Hepatocyte (in vitro differentiated cells): ENCODE measurements at regions not wholly inside any gene's neighbourhood (a gene's known extent, or its start where the extent isn't known, plus 50 kb on each side); places are given as distances from the start of the nearest gene placed in this dataset.

ENCODE experiments used
- DNase-seq: peaks from one replicate; pipeline ENCODE4 v3.0.0-alpha.2; 2016; ENCODE audit warnings: low spot score
- H2AFZ ChIP-seq: fragments of 200-600 bp; sonication (generic); 2 replicates; pipeline ENCODE4 v1.6.0; 2016; ENCODE audit warnings: antibody characterized with exemption, mild to moderate bottlenecking
- H3K27ac ChIP-seq: fragments of 200-600 bp; sonication (generic); 2 replicates; pipeline ENCODE4 v1.5.1; 2016; ENCODE audit warnings: mild to moderate bottlenecking
- H3K27me3 ChIP-seq: fragments of 200-600 bp; sonication (generic); 2 replicates; pipeline ENCODE4 v1.6.1; 2016
- H3K36me3 ChIP-seq: fragments of 200-600 bp; sonication (generic); replicated peaks from 2 replicates; pipeline ENCODE4 v1.5.1; 2016; ENCODE audit warnings: low read depth; ENCODE audit not compliant: insufficient read depth
- H3K4me1 ChIP-seq: fragments of 200-600 bp; sonication (generic); 2 replicates; pipeline ENCODE4 v1.5.1; 2016; ENCODE audit warnings: mild to moderate bottlenecking, moderate library complexity; ENCODE audit not compliant: insufficient read depth
- H3K4me2 ChIP-seq: fragments of 200-600 bp; sonication (generic); 2 replicates; pipeline ENCODE4 v1.6.0; 2016
- H3K4me3 ChIP-seq: fragments of 200-600 bp; sonication (generic); 2 replicates; pipeline ENCODE4 v1.5.1; 2016; ENCODE audit warnings: mild to moderate bottlenecking
- H3K79me2 ChIP-seq: fragments of 200-600 bp; sonication (generic); 2 replicates; pipeline ENCODE4 v1.6.0; 2017; ENCODE audit warnings: mild to moderate bottlenecking
- H3K9me2 ChIP-seq: fragments of 200-600 bp; sonication (generic); replicated peaks from 2 replicates; pipeline ENCODE4 v1.6.0; 2017; ENCODE audit warnings: mild to moderate bottlenecking; ENCODE audit not compliant: insufficient read depth
- H3K9me3 ChIP-seq: fragments of 200-600 bp; sonication (generic); 2 replicates; pipeline ENCODE4 v1.5.1; 2016; ENCODE audit warnings: low read depth, mild to moderate bottlenecking
- H4K20me1 ChIP-seq: fragments of 200-600 bp; sonication (generic); 2 replicates; pipeline ENCODE4 v1.6.0; 2016; ENCODE audit warnings: mild to moderate bottlenecking; ENCODE audit not compliant: insufficient read depth, poor library complexity, severe bottlenecking
- EZH2 ChIP-seq: fragments of 200-600 bp; sonication (generic); IDR thresholded peaks from 2 replicates; pipeline ENCODE4 v1.6.1; 2016; ENCODE audit warnings: antibody characterized with exemption, mild to moderate bottlenecking, borderline replicate concordance
- EZH2phosphoT487 ChIP-seq: fragments of 200-600 bp; sonication (generic); IDR thresholded peaks from one replicate; pipeline ENCODE4 v1.6.1; 2018; ENCODE audit warnings: antibody characterized with exemption, mild to moderate bottlenecking, low read depth, moderate library complexity; ENCODE audit not compliant: unreplicated experiment, severe bottlenecking
- WGBS: methylation state at CpG from one replicate; pipeline ENCODE4 v1.1.6; 2016; ENCODE audit warnings: low lambda C conversion rate; ENCODE audit errors: missing lambda C conversion rate; 5-methylcytosine and 5-hydroxymethylcytosine counted together
- TF ChIP-seq, protein P1 (sequence below): fragments of 200-600 bp; sonication (generic); IDR thresholded peaks from 2 replicates; pipeline ENCODE4 v1.5.1; 2016; ENCODE audit warnings: antibody characterized with exemption, mild to moderate bottlenecking; ENCODE audit not compliant: poor library complexity

DNA sequence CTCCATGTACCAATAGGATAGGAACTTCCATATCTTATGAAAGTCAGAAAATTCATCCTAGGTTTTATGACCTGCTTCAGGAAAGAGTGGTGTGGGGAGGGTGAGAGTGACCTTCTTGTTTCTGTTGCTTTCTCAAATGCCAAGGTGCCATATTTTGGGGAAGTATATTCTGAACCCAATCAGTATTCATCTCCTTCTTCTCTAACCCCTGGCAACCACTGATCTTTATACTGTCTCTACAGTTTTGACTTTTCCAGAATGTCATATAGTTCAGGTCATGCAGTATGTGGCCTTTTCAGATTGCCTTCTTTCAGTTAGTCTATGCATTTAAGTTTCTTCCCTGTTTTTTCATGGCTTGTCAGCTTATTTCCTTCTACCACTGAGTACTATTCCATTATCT is 321.4 kb upstream of the SEMA6A start:
- Histone ChIP-seq H3K36me3 (no peaks in the 10 kb centered on the region), H3K9me3 (no peaks in the 10 kb centered on the region), H3K4me3 (no peak overlapping the region), H3K27ac (no peak overlapping the region), H3K9me2 (no peaks in the 10 kb centered on the region), H4K20me1 (no peaks in the 10 kb centered on the region), H3K27me3 (no peaks in the 10 kb centered on the region), H2AFZ (no peak overlapping the region), H3K4me1 (no peaks in the 10 kb centered on the region), H3K4me2 (no peak overlapping the region), H3K79me2 (no peaks in the 10 kb centered on the region)
- TF ChIP-seq, protein P1, sequence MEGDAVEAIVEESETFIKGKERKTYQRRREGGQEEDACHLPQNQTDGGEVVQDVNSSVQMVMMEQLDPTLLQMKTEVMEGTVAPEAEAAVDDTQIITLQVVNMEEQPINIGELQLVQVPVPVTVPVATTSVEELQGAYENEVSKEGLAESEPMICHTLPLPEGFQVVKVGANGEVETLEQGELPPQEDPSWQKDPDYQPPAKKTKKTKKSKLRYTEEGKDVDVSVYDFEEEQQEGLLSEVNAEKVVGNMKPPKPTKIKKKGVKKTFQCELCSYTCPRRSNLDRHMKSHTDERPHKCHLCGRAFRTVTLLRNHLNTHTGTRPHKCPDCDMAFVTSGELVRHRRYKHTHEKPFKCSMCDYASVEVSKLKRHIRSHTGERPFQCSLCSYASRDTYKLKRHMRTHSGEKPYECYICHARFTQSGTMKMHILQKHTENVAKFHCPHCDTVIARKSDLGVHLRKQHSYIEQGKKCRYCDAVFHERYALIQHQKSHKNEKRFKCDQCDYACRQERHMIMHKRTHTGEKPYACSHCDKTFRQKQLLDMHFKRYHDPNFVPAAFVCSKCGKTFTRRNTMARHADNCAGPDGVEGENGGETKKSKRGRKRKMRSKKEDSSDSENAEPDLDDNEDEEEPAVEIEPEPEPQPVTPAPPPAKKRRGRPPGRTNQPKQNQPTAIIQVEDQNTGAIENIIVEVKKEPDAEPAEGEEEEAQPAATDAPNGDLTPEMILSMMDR = no peak
- TF ChIP-seq EZH2phosphoT487 (no peak), EZH2 (no peak)
- no peak for DNase-seq

DNA sequence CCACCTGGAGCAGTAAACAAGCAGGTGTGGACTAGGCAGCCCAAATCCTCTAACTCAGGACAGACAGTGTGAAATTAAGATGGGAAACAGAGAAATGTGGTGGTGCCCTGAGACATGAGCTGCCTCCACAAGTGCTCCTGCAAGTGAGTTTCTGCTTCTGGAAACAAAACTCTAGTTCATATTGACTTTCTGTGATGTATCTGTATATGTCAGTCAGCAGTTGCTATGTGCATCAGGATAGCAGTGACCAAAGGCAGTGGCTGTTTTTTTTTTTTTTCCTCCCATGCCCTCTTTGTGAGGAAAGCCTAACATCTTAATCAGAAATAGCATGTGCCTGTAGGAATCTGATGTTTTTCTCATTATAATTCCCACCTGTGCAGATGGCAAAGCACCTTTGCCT is 318.4 kb upstream of the SEMA6A start:
- Histone ChIP-seq H2AFZ (no peak overlapping the region), H3K9me2 (no peaks in the 10 kb centered on the region), H3K4me3 (no peak overlapping the region), H3K4me2 (no peak overlapping the region), H3K36me3 (no peaks in the 10 kb centered on the region), H3K4me1 (no peaks in the 10 kb centered on the region), H3K27me3 (no peaks in the 10 kb centered on the region), H3K9me3 (no peaks in the 10 kb centered on the region), H4K20me1 (no peaks in the 10 kb centered on the region), H3K79me2 (no peaks in the 10 kb centered on the region), H3K27ac (no peak overlapping the region)
- TF ChIP-seq, protein P1 = no peak
- TF ChIP-seq EZH2 (no peak), EZH2phosphoT487 (no peak)
- no peak for DNase-seq

DNA sequence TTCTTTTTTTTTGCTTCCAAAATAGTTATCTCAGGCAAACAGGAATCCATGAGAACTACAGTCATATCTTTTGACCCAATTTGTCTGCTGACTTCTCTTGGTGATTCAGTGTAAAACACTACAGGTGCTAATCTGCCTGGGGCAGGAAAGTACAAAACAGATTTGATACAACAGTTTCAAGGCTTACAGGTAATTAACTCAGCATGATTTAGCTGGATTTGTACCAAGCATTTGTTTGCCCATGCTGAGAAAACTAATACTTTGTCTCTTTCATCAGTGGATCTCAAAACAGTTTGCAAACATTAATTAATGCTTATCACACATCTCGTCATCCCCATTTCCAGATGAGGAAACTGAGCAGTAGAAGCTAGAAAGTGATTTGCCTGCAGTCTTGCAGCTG is 312.5 kb upstream of the SEMA6A start:
- Histone ChIP-seq H3K4me2 (no peak overlapping the region), H4K20me1 (no peaks in the 10 kb centered on the region), H3K9me3 (no peaks in the 10 kb centered on the region), H3K4me1 (no peaks in the 10 kb centered on the region), H2AFZ (no peak overlapping the region), H3K4me3 (no peak overlapping the region), H3K36me3 (no peaks in the 10 kb centered on the region), H3K27me3 (no peaks in the 10 kb centered on the region), H3K27ac (no peak overlapping the region), H3K9me2 (no peaks in the 10 kb centered on the region), H3K79me2 (no peaks in the 10 kb centered on the region)
- 92% methylated on average over 1 of the region's 1 CpG for WGBS
- TF ChIP-seq, protein P1 = no peak
- TF ChIP-seq EZH2 (no peak), EZH2phosphoT487 (no peak)
- DNase-seq = no peak

DNA sequence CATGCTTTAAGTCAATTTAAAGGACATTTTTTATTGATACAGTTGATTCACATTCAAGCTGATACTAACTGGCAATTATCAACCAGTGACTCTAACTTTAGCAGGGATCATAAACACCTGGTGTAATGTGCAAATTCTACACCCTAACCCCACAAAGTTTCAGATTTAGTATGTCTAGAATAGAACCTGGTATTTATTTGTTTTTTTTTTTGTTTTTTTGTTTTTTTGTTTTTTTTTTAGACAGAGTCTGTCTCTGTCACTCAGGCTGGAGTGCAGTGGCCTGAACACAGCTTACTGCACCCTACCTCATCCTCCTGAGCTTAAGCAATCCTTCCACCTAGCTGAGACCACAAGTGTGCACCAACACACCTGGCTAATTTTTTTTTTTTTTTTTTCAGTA is 311.2 kb upstream of the SEMA6A start:
- Histone ChIP-seq H3K9me2 (no peaks in the 10 kb centered on the region), H3K9me3 (no peaks in the 10 kb centered on the region), H3K4me2 (no peak overlapping the region), H3K4me3 (no peak overlapping the region), H3K79me2 (no peaks in the 10 kb centered on the region), H3K27ac (no peak overlapping the region), H3K4me1 (no peaks in the 10 kb centered on the region), H4K20me1 (no peaks in the 10 kb centered on the region), H3K27me3 (no peaks in the 10 kb centered on the region), H2AFZ (no peak overlapping the region), H3K36me3 (no peaks in the 10 kb centered on the region)
- no peak for DNase-seq
- TF ChIP-seq EZH2 (no peak), EZH2phosphoT487 (no peak)
- TF ChIP-seq, protein P1 = no peak
